ENCODE measurements at regions not wholly inside any gene's neighbourhood (a gene's known extent, or its start where the extent isn't known, plus 50 kb on each side); places are given as distances from the start of the nearest gene placed in this dataset.

- TF ChIP-seq CTCF (IDR thresholded peaks at IDR 0.05) (no peak), EZH2 (IDR thresholded peaks at IDR 0.05; ENCODE audit: borderline replicate concordance, insufficient read depth, low read depth, low read length, poor library complexity, severe bottlenecking) (no peak)
Observed at GRCh38 chr7:156071612-156072011, 259.3 kb upstream of the SHH start.

All from B cell (primary cell).